WTC11 (cell line): ENCODE measurements at regions not wholly inside any gene's neighbourhood (a gene's known extent, or its start where the extent isn't known, plus 50 kb on each side); places are given as distances from the start of the nearest gene placed in this dataset.

Source experiments
- ATAC-seq: fragments of 200-7000 bp; cut with Tn5 transposase; 2 replicates; pipeline ENCODE4 v1.10.0; 2021; ENCODE audit warnings: mild to moderate bottlenecking, moderate library complexity
- CTCF ChIA-PET: fragments of 300-600 bp; sonication (Branson Sonifier 250); formaldehyde crosslinking; loops from one replicate; lab custom pipeline; 2021; ENCODE audit warnings: antibody characterized with exemption; lab: Charles Lee
- POLR2A ChIA-PET: fragments of 350-600 bp; sonication (Branson Sonifier 250); formaldehyde crosslinking; loops from one replicate; lab custom pipeline; 2021; ENCODE audit warnings: antibody characterized with exemption; lab: Charles Lee
- DNase-seq: peaks from one replicate; pipeline ENCODE4 v3.0.0; 2021; ENCODE audit warnings: low spot score
- H3K27ac Mint-ChIP-seq: 2 replicates; pipeline ENCODE4 v1.8.0; 2021; ENCODE audit warnings: mixed read lengths
- H3K27me3 Mint-ChIP-seq: 2 replicates; pipeline ENCODE4 v1.8.0; 2021; ENCODE audit warnings: low read depth, mild to moderate bottlenecking, moderate library complexity, mixed read lengths
- H3K36me3 Mint-ChIP-seq: 2 replicates; pipeline ENCODE4 v1.8.0; 2021; ENCODE audit warnings: mixed read lengths
- H3K4me1 Mint-ChIP-seq: 2 replicates; pipeline ENCODE4 v1.8.0; 2022; ENCODE audit warnings: mixed read lengths
- H3K4me3 Mint-ChIP-seq: 2 replicates; pipeline ENCODE4 v1.8.0; 2021; ENCODE audit warnings: mild to moderate bottlenecking, moderate library complexity, mixed read lengths
- H3K9me3 Mint-ChIP-seq: 2 replicates; pipeline ENCODE4 v1.8.0; 2021; ENCODE audit warnings: mixed read lengths
- ARID4B ChIP-seq: sonication (generic); formaldehyde crosslinking; IDR thresholded peaks from 2 replicates; pipeline ENCODE4 v1.8.0; 2023; ENCODE audit warnings: missing genetic modification reagents, mild to moderate bottlenecking, borderline replicate concordance
- CBFB ChIP-seq: sonication (generic); formaldehyde crosslinking; IDR thresholded peaks from 2 replicates; pipeline ENCODE4 v1.8.1; 2022; ENCODE audit warnings: mild to moderate bottlenecking, low read depth, missing genetic modification reagents
- GABPB1 ChIP-seq: sonication (generic); formaldehyde crosslinking; IDR thresholded peaks from 2 replicates; pipeline ENCODE4 v1.8.1; 2023; ENCODE audit warnings: mild to moderate bottlenecking, missing genetic modification reagents
- GRHL2 ChIP-seq: fragments of 250-450 bp; sonication (Bioruptor Pico); IDR thresholded peaks from 2 replicates; pipeline ENCODE4 v1.8.0; 2022; ENCODE audit warnings: mild to moderate bottlenecking, moderate library complexity; ENCODE audit not compliant: insufficient replicate concordance, severe bottlenecking
- GTF2I ChIP-seq: fragments of 250-450 bp; sonication (Bioruptor Pico); conservative IDR thresholded peaks from 2 replicates; pipeline ENCODE4 v1.4.0; 2021; ENCODE audit warnings: mild to moderate bottlenecking
- JUN ChIP-seq: sonication (generic); formaldehyde crosslinking; IDR thresholded peaks from 2 replicates; pipeline ENCODE4 v1.8.0; 2023; ENCODE audit warnings: mild to moderate bottlenecking, missing genetic modification reagents
- NFATC4 ChIP-seq: fragments of 250-450 bp; sonication (Bioruptor Pico); IDR thresholded peaks from 2 replicates; pipeline ENCODE4 v1.9.0; 2021; ENCODE audit warnings: mild to moderate bottlenecking
- SMAD4 ChIP-seq: sonication (generic); formaldehyde crosslinking; IDR thresholded peaks from 2 replicates; pipeline ENCODE4 v1.8.0; 2022; ENCODE audit warnings: mild to moderate bottlenecking, missing genetic modification reagents
- TEAD1 ChIP-seq: sonication (generic); formaldehyde crosslinking; IDR thresholded peaks from 2 replicates; pipeline ENCODE4 v1.8.0; 2022; ENCODE audit warnings: mild to moderate bottlenecking, missing genetic modification reagents
- TP53 ChIP-seq: sonication (generic); formaldehyde crosslinking; IDR thresholded peaks from 2 replicates; pipeline ENCODE4 v1.8.1; 2023; ENCODE audit warnings: mild to moderate bottlenecking, missing genetic modification reagents
- ZNF532 ChIP-seq: fragments of 250-450 bp; sonication (Bioruptor Pico); IDR thresholded peaks from 2 replicates; pipeline ENCODE4 v1.9.0; 2021; ENCODE audit warnings: mild to moderate bottlenecking, borderline replicate concordance
- TF ChIP-seq, protein P1 (sequence below): fragments of 250-450 bp; sonication (Bioruptor Pico); conservative IDR thresholded peaks from 2 replicates; pipeline ENCODE4 v1.9.0; 2021; ENCODE audit warnings: mild to moderate bottlenecking
- TF ChIP-seq, protein P2 (sequence below): sonication (generic); formaldehyde crosslinking; IDR thresholded peaks from 2 replicates; pipeline ENCODE4 v1.8.1; 2022; ENCODE audit warnings: mild to moderate bottlenecking, missing genetic modification reagents, moderate library complexity, borderline replicate concordance
- TF ChIP-seq, protein P3 (sequence below): sonication (generic); formaldehyde crosslinking; IDR thresholded peaks from 2 replicates; pipeline ENCODE4 v1.8.1; 2023; ENCODE audit warnings: mild to moderate bottlenecking, missing genetic modification reagents
- TF ChIP-seq, protein P4 (sequence below): sonication (generic); formaldehyde crosslinking; IDR thresholded peaks from 2 replicates; pipeline ENCODE4 v1.8.1; 2023; ENCODE audit warnings: mild to moderate bottlenecking, missing genetic modification reagents, borderline replicate concordance

- TF ChIP-seq, protein P1, sequence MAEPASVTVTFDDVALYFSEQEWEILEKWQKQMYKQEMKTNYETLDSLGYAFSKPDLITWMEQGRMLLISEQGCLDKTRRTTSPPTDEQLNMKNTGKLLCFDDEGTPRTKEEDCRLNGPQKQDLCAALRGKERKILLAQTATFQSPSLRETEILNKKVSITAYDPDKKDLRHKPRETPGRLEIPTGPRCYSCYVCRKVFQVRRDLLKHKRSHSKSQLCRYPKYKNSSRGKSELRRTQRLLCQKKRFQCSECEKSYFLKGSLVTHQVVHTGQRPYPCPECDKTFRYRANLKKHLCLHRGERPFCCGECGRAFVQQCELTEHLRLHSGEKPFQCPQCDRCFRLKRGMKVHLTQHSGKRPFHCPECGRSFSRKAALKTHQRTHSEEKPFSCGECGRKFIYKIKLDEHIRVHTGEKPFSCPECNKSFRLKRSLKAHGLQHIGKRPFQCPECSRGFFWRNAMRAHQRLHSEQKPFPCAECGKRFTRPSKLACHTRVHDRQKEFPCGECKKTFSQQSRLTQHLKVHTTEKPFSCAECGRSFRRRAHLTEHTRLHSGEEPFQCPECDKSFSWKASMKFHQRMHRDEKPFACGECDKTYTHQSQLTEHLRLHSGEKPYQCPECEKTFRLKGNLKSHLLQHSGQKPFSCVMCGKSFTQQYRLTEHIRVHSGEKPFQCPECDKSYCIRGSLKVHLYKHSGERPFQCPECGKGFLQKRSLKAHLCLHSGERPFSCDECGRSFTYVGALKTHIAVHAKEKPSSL (CRISPR knock-in tag), result no peak
- TF ChIP-seq GRHL2 (no peak), ARID4B (CRISPR knock-in tag) (no peak)
- TF ChIP-seq, protein P2, sequence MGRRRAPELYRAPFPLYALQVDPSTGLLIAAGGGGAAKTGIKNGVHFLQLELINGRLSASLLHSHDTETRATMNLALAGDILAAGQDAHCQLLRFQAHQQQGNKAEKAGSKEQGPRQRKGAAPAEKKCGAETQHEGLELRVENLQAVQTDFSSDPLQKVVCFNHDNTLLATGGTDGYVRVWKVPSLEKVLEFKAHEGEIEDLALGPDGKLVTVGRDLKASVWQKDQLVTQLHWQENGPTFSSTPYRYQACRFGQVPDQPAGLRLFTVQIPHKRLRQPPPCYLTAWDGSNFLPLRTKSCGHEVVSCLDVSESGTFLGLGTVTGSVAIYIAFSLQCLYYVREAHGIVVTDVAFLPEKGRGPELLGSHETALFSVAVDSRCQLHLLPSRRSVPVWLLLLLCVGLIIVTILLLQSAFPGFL (CRISPR knock-in tag), result no peak
These were observed 124.5 kb downstream of the CXCL12 start (continued) for GRCh38 chr10:44260286-44260928.

DNA sequence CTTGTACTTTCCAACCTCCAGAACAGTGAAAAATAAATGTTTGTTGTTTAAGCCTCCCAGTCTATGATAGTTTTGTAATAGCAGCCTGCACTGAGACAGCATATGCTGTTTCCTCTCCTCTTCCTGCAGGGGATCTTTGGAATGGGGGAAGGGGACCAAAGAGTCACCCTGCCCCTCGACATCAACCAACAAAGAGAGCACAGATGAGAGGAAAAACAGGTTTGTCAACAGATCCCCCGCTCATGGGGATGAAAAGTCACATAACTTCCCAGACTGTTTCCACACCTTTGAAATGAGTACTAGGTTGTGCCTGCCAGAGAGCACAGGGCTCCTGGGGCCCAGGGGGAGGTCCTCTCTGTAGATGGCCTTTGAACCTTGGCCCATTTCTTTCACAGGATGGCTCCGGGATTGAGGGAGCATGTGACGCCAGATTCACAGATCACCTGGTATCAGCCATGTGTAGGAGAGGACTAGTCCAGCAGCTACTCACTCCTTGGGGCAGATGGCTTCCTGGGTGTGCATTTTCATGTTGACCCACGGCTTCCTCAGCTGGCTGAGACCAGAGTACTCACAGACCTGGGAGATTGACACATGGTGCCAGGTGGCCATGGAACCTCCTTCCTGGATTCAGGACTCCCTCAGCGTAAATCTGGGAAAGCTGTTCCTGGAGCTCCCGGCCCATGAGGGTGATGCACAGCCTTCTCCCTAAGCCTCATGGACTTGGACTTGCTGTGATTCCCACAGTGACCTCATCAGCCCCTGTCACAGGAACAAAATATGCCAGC lies 125.6 kb downstream of the CXCL12 start:
- Mint-ChIP-seq H3K4me3 (peak overlapping the region; percentile 29; the same call in 1 of the 2 replicates), H3K27ac (no peak overlapping the region), H3K4me1 (peaks cover 17% of the 10 kb centered on the region), H3K36me3 (no peaks in the 10 kb centered on the region), H3K27me3 (no peaks in the 10 kb centered on the region), H3K9me3 (peaks cover 6% of the 10 kb centered on the region)
- POLR2A ChIA-PET, result no interaction called here
- DNase-seq, result no peak
- no peak for ATAC-seq
- CTCF ChIA-PET, result no interaction called here
- no peak for TF ChIP-seq GTF2I
- TF ChIP-seq ZNF532, result no peak
- TF ChIP-seq, protein P2 (CRISPR knock-in tag), result peak; percentile 30; the same call in 1 of the 2 replicates
- TF ChIP-seq NFATC4 (CRISPR knock-in tag), result no peak
- TF ChIP-seq TP53 (CRISPR knock-in tag), result no peak
- no peak for TF ChIP-seq TEAD1 (CRISPR knock-in tag)
- no peak for TF ChIP-seq JUN (CRISPR knock-in tag)
- TF ChIP-seq, protein P3, sequence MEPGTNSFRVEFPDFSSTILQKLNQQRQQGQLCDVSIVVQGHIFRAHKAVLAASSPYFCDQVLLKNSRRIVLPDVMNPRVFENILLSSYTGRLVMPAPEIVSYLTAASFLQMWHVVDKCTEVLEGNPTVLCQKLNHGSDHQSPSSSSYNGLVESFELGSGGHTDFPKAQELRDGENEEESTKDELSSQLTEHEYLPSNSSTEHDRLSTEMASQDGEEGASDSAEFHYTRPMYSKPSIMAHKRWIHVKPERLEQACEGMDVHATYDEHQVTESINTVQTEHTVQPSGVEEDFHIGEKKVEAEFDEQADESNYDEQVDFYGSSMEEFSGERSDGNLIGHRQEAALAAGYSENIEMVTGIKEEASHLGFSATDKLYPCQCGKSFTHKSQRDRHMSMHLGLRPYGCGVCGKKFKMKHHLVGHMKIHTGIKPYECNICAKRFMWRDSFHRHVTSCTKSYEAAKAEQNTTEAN (CRISPR knock-in tag), result no peak
- TF ChIP-seq SMAD4 (CRISPR knock-in tag), result no peak
- TF ChIP-seq GABPB1 (CRISPR knock-in tag), result peak; percentile 88
- TF ChIP-seq CBFB (CRISPR knock-in tag), result no peak
- TF ChIP-seq, protein P4, sequence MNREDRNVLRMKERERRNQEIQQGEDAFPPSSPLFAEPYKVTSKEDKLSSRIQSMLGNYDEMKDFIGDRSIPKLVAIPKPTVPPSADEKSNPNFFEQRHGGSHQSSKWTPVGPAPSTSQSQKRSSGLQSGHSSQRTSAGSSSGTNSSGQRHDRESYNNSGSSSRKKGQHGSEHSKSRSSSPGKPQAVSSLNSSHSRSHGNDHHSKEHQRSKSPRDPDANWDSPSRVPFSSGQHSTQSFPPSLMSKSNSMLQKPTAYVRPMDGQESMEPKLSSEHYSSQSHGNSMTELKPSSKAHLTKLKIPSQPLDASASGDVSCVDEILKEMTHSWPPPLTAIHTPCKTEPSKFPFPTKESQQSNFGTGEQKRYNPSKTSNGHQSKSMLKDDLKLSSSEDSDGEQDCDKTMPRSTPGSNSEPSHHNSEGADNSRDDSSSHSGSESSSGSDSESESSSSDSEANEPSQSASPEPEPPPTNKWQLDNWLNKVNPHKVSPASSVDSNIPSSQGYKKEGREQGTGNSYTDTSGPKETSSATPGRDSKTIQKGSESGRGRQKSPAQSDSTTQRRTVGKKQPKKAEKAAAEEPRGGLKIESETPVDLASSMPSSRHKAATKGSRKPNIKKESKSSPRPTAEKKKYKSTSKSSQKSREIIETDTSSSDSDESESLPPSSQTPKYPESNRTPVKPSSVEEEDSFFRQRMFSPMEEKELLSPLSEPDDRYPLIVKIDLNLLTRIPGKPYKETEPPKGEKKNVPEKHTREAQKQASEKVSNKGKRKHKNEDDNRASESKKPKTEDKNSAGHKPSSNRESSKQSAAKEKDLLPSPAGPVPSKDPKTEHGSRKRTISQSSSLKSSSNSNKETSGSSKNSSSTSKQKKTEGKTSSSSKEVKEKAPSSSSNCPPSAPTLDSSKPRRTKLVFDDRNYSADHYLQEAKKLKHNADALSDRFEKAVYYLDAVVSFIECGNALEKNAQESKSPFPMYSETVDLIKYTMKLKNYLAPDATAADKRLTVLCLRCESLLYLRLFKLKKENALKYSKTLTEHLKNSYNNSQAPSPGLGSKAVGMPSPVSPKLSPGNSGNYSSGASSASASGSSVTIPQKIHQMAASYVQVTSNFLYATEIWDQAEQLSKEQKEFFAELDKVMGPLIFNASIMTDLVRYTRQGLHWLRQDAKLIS, result no peak
